Hepatocyte (in vitro differentiated cells): ENCODE measurements at regions not wholly inside any gene's neighbourhood (a gene's known extent, or its start where the extent isn't known, plus 50 kb on each side); places are given as distances from the start of the nearest gene placed in this dataset.

Source experiments
- CTCF ChIP-seq: fragments of 200-600 bp; sonication (generic); IDR thresholded peaks from 2 replicates; pipeline ENCODE4 v1.5.1; 2016; ENCODE audit warnings: antibody characterized with exemption, mild to moderate bottlenecking; ENCODE audit not compliant: poor library complexity
- EZH2phosphoT487 ChIP-seq: fragments of 200-600 bp; sonication (generic); IDR thresholded peaks from one replicate; pipeline ENCODE4 v1.6.1; 2018; ENCODE audit warnings: antibody characterized with exemption, mild to moderate bottlenecking, low read depth, moderate library complexity; ENCODE audit not compliant: unreplicated experiment, severe bottlenecking

DNA sequence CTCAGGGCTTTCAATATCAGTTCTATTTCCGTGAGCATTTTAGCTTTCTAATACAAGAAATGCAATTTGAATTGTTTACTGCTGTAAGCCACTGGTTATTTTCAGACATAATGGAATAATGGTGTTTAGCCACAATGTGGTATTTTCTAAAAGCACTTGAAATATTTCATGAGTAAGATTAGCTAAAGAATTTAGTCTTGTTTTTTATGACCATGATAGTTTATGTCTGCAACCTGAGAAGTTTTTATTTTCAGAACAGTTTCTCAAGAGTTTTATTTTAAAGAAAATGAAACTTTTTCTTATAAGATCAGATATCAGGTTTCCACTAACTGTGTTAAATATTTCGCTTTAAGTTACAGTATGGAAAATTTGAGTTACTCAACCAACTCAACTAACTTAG lies 60.2 kb downstream of the SLIT2 start:
- TF ChIP-seq CTCF (no peak), EZH2phosphoT487 (no peak)
